ENCODE measurements at regions not wholly inside any gene's neighbourhood (a gene's known extent, or its start where the extent isn't known, plus 50 kb on each side); places are given as distances from the start of the nearest gene placed in this dataset.

DNA sequence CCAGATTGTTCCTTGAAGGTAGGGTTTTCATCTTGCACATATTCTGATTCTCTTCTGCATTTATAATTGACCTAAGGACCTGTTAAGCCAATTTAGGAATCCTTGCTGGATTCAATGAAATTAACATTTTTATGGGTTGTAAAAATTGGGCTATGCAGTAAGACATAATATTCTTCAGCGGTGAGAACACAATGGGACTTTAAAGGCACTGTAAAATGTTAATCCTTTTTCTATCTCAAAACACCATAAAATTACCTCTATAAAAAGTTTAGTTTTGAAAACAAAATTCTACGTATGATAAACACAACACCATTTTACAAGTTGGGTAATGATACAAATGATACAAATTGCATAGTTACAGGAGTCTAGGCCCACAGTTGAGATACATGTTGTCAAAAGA is 169.2 kb upstream of the DTNA start:
- Histone ChIP-seq H3K27ac (ENCODE audit: poor library complexity, severe bottlenecking) (no peak overlapping the region), H3K4me3 (ENCODE audit: severe bottlenecking) (no peak overlapping the region), H3K4me1 (ENCODE audit: insufficient read depth, poor library complexity, severe bottlenecking) (no peaks in the 10 kb centered on the region), H3K27me3 (ENCODE audit: insufficient read depth, poor library complexity, severe bottlenecking) (no peaks in the 10 kb centered on the region), H3K36me3 (ENCODE audit: low read depth) (no peaks in the 10 kb centered on the region), H3K9me3 (ENCODE audit: severe bottlenecking) (no peaks in the 10 kb centered on the region)
- DNase-seq (ENCODE audit: low spot score) (no peak), ATAC-seq (ENCODE audit: low read depth) (no peak)
- TF ChIP-seq, protein P1, sequence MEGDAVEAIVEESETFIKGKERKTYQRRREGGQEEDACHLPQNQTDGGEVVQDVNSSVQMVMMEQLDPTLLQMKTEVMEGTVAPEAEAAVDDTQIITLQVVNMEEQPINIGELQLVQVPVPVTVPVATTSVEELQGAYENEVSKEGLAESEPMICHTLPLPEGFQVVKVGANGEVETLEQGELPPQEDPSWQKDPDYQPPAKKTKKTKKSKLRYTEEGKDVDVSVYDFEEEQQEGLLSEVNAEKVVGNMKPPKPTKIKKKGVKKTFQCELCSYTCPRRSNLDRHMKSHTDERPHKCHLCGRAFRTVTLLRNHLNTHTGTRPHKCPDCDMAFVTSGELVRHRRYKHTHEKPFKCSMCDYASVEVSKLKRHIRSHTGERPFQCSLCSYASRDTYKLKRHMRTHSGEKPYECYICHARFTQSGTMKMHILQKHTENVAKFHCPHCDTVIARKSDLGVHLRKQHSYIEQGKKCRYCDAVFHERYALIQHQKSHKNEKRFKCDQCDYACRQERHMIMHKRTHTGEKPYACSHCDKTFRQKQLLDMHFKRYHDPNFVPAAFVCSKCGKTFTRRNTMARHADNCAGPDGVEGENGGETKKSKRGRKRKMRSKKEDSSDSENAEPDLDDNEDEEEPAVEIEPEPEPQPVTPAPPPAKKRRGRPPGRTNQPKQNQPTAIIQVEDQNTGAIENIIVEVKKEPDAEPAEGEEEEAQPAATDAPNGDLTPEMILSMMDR (IDR thresholded peaks at IDR 0.05; ENCODE audit: poor library complexity, severe bottlenecking): no peak

DNA sequence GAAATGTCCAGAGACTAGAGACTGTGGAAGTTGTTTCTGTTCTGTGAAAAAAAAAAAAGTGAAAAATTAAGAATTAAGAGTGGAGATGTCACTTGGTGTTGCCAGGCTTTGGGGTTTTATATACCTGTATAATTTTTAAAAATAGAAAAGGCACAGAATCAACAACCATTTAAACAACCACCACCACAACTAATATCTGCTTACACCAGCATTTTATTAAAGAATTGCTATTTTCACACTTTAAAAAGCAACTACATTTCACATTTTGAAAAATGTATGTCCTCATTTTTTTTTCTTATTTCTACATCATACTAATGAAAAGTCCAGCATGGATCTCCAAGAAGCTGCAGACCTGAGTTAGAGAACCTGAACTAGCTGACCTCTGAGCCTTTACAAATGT is 167.5 kb upstream of the DTNA start:
- Histone ChIP-seq H3K36me3 (ENCODE audit: low read depth) (no peaks in the 10 kb centered on the region), H3K9me3 (ENCODE audit: severe bottlenecking) (no peaks in the 10 kb centered on the region), H3K4me1 (ENCODE audit: insufficient read depth, poor library complexity, severe bottlenecking) (no peaks in the 10 kb centered on the region), H3K27me3 (ENCODE audit: insufficient read depth, poor library complexity, severe bottlenecking) (no peaks in the 10 kb centered on the region), H3K4me3 (ENCODE audit: severe bottlenecking) (no peak overlapping the region), H3K27ac (ENCODE audit: poor library complexity, severe bottlenecking) (no peak overlapping the region)
- DNase-seq (ENCODE audit: low spot score): no peak
- no peak for ATAC-seq (ENCODE audit: low read depth)
- TF ChIP-seq, protein P1 (IDR thresholded peaks at IDR 0.05; ENCODE audit: poor library complexity, severe bottlenecking): no peak

DNA sequence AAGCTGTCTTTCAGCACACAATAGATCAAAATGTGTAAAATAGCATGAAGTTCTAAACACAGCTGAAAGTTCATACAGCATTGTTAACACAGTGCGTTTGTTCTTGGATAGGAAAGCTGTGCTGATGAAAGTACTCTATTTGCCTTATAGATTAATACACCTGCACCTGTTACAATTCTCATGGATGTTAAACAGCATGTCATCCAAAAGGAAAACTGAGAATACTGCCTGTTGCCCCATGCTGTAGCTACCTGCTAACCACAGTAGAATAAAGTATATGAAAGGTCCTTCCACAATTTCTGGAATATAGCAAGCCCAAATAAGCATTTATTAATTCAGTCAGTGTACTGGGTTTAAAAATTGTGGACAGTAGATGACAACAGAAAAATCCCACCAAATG is 166.7 kb upstream of the DTNA start:
- DNase-seq (ENCODE audit: low spot score): no peak
- H3K9me3 ChIP-seq (ENCODE audit: severe bottlenecking): no peaks in the 10 kb centered on the region
- H3K4me3 ChIP-seq (ENCODE audit: severe bottlenecking): no peak overlapping the region
- no peaks in the 10 kb centered on the region for H3K27me3 ChIP-seq (ENCODE audit: insufficient read depth, poor library complexity, severe bottlenecking)
- H3K4me1 ChIP-seq (ENCODE audit: insufficient read depth, poor library complexity, severe bottlenecking): no peaks in the 10 kb centered on the region
- no peak overlapping the region for H3K27ac ChIP-seq (ENCODE audit: poor library complexity, severe bottlenecking)
- no peaks in the 10 kb centered on the region for H3K36me3 ChIP-seq (ENCODE audit: low read depth)
- TF ChIP-seq, protein P1 (IDR thresholded peaks at IDR 0.05; ENCODE audit: poor library complexity, severe bottlenecking): no peak
- ATAC-seq (ENCODE audit: low read depth): no peak

DNA sequence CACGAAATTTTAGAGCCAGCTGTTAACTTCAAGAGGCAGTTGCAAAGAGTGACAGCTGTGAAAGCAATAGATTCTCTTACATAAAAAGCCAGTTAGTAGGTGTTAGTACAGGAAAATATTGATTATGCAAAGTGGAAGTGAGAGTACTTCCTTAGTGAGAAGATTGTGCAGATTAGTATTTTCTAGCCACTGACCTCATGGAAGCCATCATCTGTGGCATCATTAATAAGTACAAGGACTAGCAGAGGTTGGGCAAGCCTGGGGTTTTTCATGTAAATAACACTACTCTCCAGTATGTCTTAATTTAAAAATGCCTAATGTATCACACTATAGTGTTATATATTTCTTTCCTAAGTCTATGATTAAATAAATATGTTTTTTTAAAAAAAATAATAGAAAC is 166.2 kb upstream of the DTNA start:
- no peaks in the 10 kb centered on the region for H3K27me3 ChIP-seq (ENCODE audit: insufficient read depth, poor library complexity, severe bottlenecking)
- DNase-seq (ENCODE audit: low spot score) (no peak), ATAC-seq (ENCODE audit: low read depth) (no peak)
- no peaks in the 10 kb centered on the region for H3K36me3 ChIP-seq (ENCODE audit: low read depth)
- no peak overlapping the region for H3K27ac ChIP-seq (ENCODE audit: poor library complexity, severe bottlenecking)
- no peaks in the 10 kb centered on the region for H3K9me3 ChIP-seq (ENCODE audit: severe bottlenecking)
- H3K4me1 ChIP-seq (ENCODE audit: insufficient read depth, poor library complexity, severe bottlenecking): no peaks in the 10 kb centered on the region
- TF ChIP-seq, protein P1 (IDR thresholded peaks at IDR 0.05; ENCODE audit: poor library complexity, severe bottlenecking): no peak
- H3K4me3 ChIP-seq (ENCODE audit: severe bottlenecking): no peak overlapping the region

DNA sequence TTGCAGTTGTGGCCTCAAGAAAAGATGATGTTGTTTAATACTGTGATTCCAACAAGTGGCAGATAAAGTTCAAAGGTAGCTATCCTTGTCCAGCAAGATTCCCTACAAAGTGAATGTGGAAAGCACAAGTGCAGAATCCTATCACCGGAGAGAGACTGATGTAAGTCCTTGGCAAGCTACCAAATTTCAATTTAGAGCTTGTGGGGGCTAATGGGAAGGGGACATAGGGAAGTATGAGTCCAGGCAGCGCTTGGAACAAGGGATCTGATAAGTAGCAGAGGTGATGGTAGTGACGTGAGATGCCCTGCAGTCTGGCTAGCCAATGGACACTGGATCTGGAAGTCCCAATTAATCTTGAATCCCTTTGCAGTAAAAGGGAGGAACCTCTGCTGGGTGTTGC is 165.2 kb upstream of the DTNA start:
- Histone ChIP-seq H3K27me3 (ENCODE audit: insufficient read depth, poor library complexity, severe bottlenecking) (no peaks in the 10 kb centered on the region), H3K27ac (ENCODE audit: poor library complexity, severe bottlenecking) (no peak overlapping the region), H3K9me3 (ENCODE audit: severe bottlenecking) (no peaks in the 10 kb centered on the region), H3K36me3 (ENCODE audit: low read depth) (no peaks in the 10 kb centered on the region), H3K4me1 (ENCODE audit: insufficient read depth, poor library complexity, severe bottlenecking) (no peaks in the 10 kb centered on the region), H3K4me3 (ENCODE audit: severe bottlenecking) (no peak overlapping the region)
- TF ChIP-seq, protein P1 (IDR thresholded peaks at IDR 0.05; ENCODE audit: poor library complexity, severe bottlenecking): no peak
- DNase-seq (ENCODE audit: low spot score) (no peak), ATAC-seq (ENCODE audit: low read depth) (no peak)
